ENCODE measurements at regions not wholly inside any gene's neighbourhood (a gene's known extent, or its start where the extent isn't known, plus 50 kb on each side); places are given as distances from the start of the nearest gene placed in this dataset.

DNA sequence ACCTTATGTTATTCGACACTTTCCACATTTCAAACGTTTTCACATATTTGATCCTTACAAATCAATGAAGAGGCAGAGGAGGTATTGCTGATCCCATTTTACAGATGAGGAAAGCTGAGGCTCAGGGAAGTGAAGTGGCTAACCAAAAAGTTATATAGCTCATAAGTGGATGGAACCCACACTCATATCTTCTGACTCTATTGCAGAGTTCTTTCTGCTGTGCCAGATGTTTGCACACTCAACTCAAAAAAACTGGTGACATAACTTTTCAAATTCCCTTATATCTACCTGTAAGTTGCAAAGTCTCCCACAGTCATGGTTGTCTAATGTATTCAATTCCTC lies 84.0 kb upstream of the SETMAR start:
- no peak for TF ChIP-seq CTCF (IDR thresholded peaks at IDR 0.05; ENCODE audit: extremely low read depth, low read depth, low read length)
- Histone ChIP-seq H3K27ac (ENCODE audit: low read depth, low read length) (no peak overlapping the region), H3K79me2 (ENCODE audit: insufficient read depth, low read length) (no peaks in the 10 kb centered on the region), H3K4me3 (ENCODE audit: insufficient read depth, low read length) (no peak overlapping the region), H2AFZ (ENCODE audit: low read length) (no peak overlapping the region), H4K20me1 (ENCODE audit: insufficient read depth, low read length) (no peaks in the 10 kb centered on the region), H3K4me1 (ENCODE audit: insufficient read depth, low read length) (no peaks in the 10 kb centered on the region), H3K9me3 (ENCODE audit: low read depth, low read length) (no peaks in the 10 kb centered on the region), H3K4me2 (ENCODE audit: insufficient read depth, low read length) (no peak overlapping the region), H3K27me3 (ENCODE audit: insufficient read depth, low read length) (no peaks in the 10 kb centered on the region), H3K36me3 (ENCODE audit: insufficient read depth, low read length) (no peaks in the 10 kb centered on the region)
- DNase-seq (ENCODE audit: insufficient read length, low spot score, missing footprints): no peak

DNA sequence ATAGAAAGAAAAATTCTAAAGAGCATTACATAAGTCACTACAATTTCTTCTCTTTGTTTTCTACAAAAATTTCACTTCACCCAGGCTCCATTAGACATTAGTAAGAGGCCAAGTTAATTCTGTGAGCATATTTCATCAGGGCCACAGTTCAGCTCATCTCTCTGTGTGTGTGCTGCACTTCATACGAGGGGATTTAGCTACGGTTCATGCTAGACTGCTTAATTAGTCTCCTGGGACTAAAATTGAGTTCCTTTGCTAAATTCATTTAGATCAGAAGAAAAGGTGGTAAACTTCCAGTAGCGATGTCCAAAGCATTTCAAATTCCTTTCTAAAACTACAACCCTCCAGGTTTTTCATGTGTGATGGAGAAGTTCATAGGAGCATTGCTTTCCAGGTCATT lies 83.1 kb upstream of the SETMAR start:
- Histone ChIP-seq H3K4me2 (ENCODE audit: insufficient read depth, low read length) (no peak overlapping the region), H3K36me3 (ENCODE audit: insufficient read depth, low read length) (no peaks in the 10 kb centered on the region), H3K79me2 (ENCODE audit: insufficient read depth, low read length) (no peaks in the 10 kb centered on the region), H3K4me3 (ENCODE audit: insufficient read depth, low read length) (no peak overlapping the region), H3K27ac (ENCODE audit: low read depth, low read length) (no peak overlapping the region), H4K20me1 (ENCODE audit: insufficient read depth, low read length) (no peaks in the 10 kb centered on the region), H3K9me3 (ENCODE audit: low read depth, low read length) (no peaks in the 10 kb centered on the region), H3K4me1 (ENCODE audit: insufficient read depth, low read length) (no peaks in the 10 kb centered on the region), H3K27me3 (ENCODE audit: insufficient read depth, low read length) (no peaks in the 10 kb centered on the region), H2AFZ (ENCODE audit: low read length) (no peak overlapping the region)
- no peak for TF ChIP-seq CTCF (IDR thresholded peaks at IDR 0.05; ENCODE audit: extremely low read depth, low read depth, low read length)
- DNase-seq (ENCODE audit: insufficient read length, low spot score, missing footprints): no peak

DNA sequence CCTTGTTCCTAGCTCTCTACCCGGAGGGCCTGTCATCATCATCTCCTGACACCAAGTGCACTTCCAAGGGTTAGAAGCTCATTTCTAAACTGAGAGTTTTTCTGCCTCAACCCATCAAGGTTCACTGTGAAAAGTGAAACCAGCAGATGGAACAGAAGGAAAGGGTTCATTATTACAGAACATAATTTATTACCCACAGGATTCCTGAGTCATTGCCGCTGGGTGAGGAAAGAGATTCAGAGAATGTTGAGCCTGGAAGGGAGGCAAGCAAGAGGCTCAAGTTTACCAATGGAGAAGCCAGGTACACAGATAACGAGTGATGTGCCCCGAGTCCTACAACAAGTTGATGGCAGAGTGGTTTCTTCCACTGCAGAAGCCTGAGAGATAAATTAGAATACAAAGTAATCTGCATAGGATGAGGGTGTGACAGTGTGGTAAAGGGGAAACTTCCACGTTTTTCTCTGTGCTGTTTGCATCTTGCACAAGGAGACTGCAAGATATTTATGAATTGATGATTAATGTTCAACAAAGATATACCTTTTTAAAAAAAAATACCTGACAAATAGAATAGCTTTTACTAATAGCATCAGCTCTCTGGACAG lies 80.5 kb upstream of the SETMAR start:
- H3K27ac ChIP-seq (ENCODE audit: low read depth, low read length): no peak overlapping the region
- H3K9me3 ChIP-seq (ENCODE audit: low read depth, low read length): no peaks in the 10 kb centered on the region
- TF ChIP-seq CTCF (IDR thresholded peaks at IDR 0.05; ENCODE audit: extremely low read depth, low read depth, low read length): no peak
- no peaks in the 10 kb centered on the region for H3K27me3 ChIP-seq (ENCODE audit: insufficient read depth, low read length)
- H3K4me1 ChIP-seq (ENCODE audit: insufficient read depth, low read length): no peaks in the 10 kb centered on the region
- no peaks in the 10 kb centered on the region for H4K20me1 ChIP-seq (ENCODE audit: insufficient read depth, low read length)
- H3K79me2 ChIP-seq (ENCODE audit: insufficient read depth, low read length): no peaks in the 10 kb centered on the region
- no peaks in the 10 kb centered on the region for H3K36me3 ChIP-seq (ENCODE audit: insufficient read depth, low read length)
- H3K4me2 ChIP-seq (ENCODE audit: insufficient read depth, low read length): no peak overlapping the region
- no peak for DNase-seq (ENCODE audit: insufficient read length, low spot score, missing footprints)
- no peak overlapping the region for H3K4me3 ChIP-seq (ENCODE audit: insufficient read depth, low read length)
- no peak overlapping the region for H2AFZ ChIP-seq (ENCODE audit: low read length)

DNA sequence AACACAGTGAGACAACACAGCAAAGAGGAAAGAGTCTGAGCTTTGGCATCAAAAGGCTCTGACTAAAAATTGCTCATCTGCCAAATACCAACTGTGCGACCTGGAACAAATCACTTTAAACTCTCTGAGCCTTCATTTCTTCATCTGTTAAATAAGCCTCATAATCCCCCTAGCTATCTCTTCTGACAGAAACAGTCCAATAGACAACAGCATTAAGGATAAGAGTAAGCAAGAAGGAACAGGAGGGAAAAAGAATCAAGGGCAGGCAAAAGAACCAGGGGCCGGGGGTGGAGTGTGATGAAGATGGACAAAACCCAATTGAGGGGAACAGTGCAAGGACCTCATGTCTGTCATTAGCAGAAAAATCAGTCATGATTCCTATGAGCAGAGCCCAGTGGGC lies 79.4 kb upstream of the SETMAR start:
- no peak for TF ChIP-seq CTCF (IDR thresholded peaks at IDR 0.05; ENCODE audit: extremely low read depth, low read depth, low read length)

More for the DNA sequence above, 79.4 kb upstream of the SETMAR start:
- Histone ChIP-seq H3K4me3 (ENCODE audit: insufficient read depth, low read length) (no peak overlapping the region), H2AFZ (ENCODE audit: low read length) (no peak overlapping the region), H3K4me1 (ENCODE audit: insufficient read depth, low read length) (no peaks in the 10 kb centered on the region), H3K27ac (ENCODE audit: low read depth, low read length) (no peak overlapping the region), H3K27me3 (ENCODE audit: insufficient read depth, low read length) (no peaks in the 10 kb centered on the region), H3K9me3 (ENCODE audit: low read depth, low read length) (no peaks in the 10 kb centered on the region), H4K20me1 (ENCODE audit: insufficient read depth, low read length) (no peaks in the 10 kb centered on the region), H3K79me2 (ENCODE audit: insufficient read depth, low read length) (no peaks in the 10 kb centered on the region), H3K4me2 (ENCODE audit: insufficient read depth, low read length) (no peak overlapping the region), H3K36me3 (ENCODE audit: insufficient read depth, low read length) (no peaks in the 10 kb centered on the region)
- no peak for DNase-seq (ENCODE audit: insufficient read length, low spot score, missing footprints)
